Epidermal melanocyte (primary cell): ENCODE measurements at regions not wholly inside any gene's neighbourhood (a gene's known extent, or its start where the extent isn't known, plus 50 kb on each side); places are given as distances from the start of the nearest gene placed in this dataset.

ENCODE experiments used
- DNase-seq: peaks from one replicate; pipeline ENCODE4 v3.0.0; 2011; ENCODE audit warnings: low spot score; ENCODE audit not compliant: insufficient read length

- no peak for DNase-seq
Observed at GRCh38 chr2:144215701-144216675, 303.9 kb downstream of the ZEB2 start.

- no peak for DNase-seq
Observed at GRCh38 chr2:144215207-144215606, 304.7 kb downstream of the ZEB2 start.

GRCh38 chr2:144213797-144214196 lies 306.1 kb downstream of the ZEB2 start:
- no peak for DNase-seq

GRCh38 chr2:144211826-144212225 lies 308.1 kb downstream of the ZEB2 start:
- DNase-seq: no peak

GRCh38 chr2:144211065-144211464 lies 308.9 kb downstream of the ZEB2 start:
- DNase-seq: no peak

GRCh38 chr2:144210076-144210475 lies 309.8 kb downstream of the ZEB2 start:
- no peak for DNase-seq

- DNase-seq: no peak
Observed at GRCh38 chr2:144208924-144209323, 311.0 kb downstream of the ZEB2 start.

- no peak for DNase-seq
Observed at GRCh38 chr2:144206019-144206418, 313.9 kb downstream of the ZEB2 start.

GRCh38 chr2:144201868-144202468 lies 318.0 kb downstream of the ZEB2 start:
- no peak for DNase-seq

- DNase-seq: no peak
Observed at GRCh38 chr2:144201126-144201525, 318.8 kb downstream of the ZEB2 start.

- DNase-seq: no peak
Observed at GRCh38 chr2:144198116-144198515, 321.8 kb downstream of the ZEB2 start.

GRCh38 chr2:144194326-144195071 lies 325.4 kb downstream of the ZEB2 start:
- DNase-seq: no peak

- DNase-seq: no peak
Observed at GRCh38 chr2:144190908-144191605, 328.9 kb downstream of the ZEB2 start.

GRCh38 chr2:144183727-144184126 lies 336.2 kb downstream of the ZEB2 start:
- peak; percentile 19 for DNase-seq

GRCh38 chr2:144181001-144181400 lies 338.9 kb downstream of the ZEB2 start:
- no peak for DNase-seq

- no peak for DNase-seq
Observed at GRCh38 chr2:144180131-144180530, 339.8 kb downstream of the ZEB2 start.

- DNase-seq: no peak
Observed at GRCh38 chr2:144170179-144170578, 349.7 kb downstream of the ZEB2 start.

- no peak for DNase-seq
Observed at GRCh38 chr2:144166743-144167142, 353.2 kb downstream of the ZEB2 start.

GRCh38 chr2:144165599-144166250 lies 354.2 kb downstream of the ZEB2 start:
- DNase-seq: no peak

GRCh38 chr2:144163592-144163991 lies 356.3 kb downstream of the ZEB2 start:
- no peak for DNase-seq

GRCh38 chr2:144162652-144163051 lies 357.3 kb downstream of the ZEB2 start:
- DNase-seq: no peak
